HG03432 (cell line): ENCODE measurements at regions not wholly inside any gene's neighbourhood (a gene's known extent, or its start where the extent isn't known, plus 50 kb on each side); places are given as distances from the start of the nearest gene placed in this dataset.

ENCODE experiments used
- ATAC-seq: cut with Tn5 transposase; IDR thresholded peaks from one replicate; pipeline ENCODE4 v1.9.1; 2021; ENCODE audit warnings: mild to moderate bottlenecking, moderate library complexity; ENCODE audit not compliant: unreplicated experiment

GRCh38 chr5:57595523-57595991, 112.9 kb upstream of the ACTBL2 start:
- no peak for ATAC-seq

GRCh38 chr5:57594436-57594835, 111.8 kb upstream of the ACTBL2 start:
- ATAC-seq, result peak; percentile 46

- no peak for ATAC-seq
Measured at GRCh38 chr5:57592236-57592635, 109.6 kb upstream of the ACTBL2 start.

GRCh38 chr5:57586649-57587048, 104.0 kb upstream of the ACTBL2 start:
- no peak for ATAC-seq

GRCh38 chr5:57582578-57583070, 100.0 kb upstream of the ACTBL2 start:
- no peak for ATAC-seq

GRCh38 chr5:57581772-57582171, 99.2 kb upstream of the ACTBL2 start:
- no peak for ATAC-seq

- no peak for ATAC-seq
Measured at GRCh38 chr5:57581222-57581621, 98.6 kb upstream of the ACTBL2 start.

GRCh38 chr5:57577432-57578175, 95.0 kb upstream of the ACTBL2 start:
- ATAC-seq, result peak; percentile 74

GRCh38 chr5:57576317-57576716, 93.7 kb upstream of the ACTBL2 start:
- ATAC-seq, result no peak

- ATAC-seq, result no peak
Measured at GRCh38 chr5:57575839-57576238, 93.2 kb upstream of the ACTBL2 start.

- no peak for ATAC-seq
Measured at GRCh38 chr5:57572461-57572860, 89.8 kb upstream of the ACTBL2 start.

- no peak for ATAC-seq
Measured at GRCh38 chr5:57569601-57570000, 87.0 kb upstream of the ACTBL2 start.

- ATAC-seq, result no peak
Measured at GRCh38 chr5:57568136-57568535, 85.5 kb upstream of the ACTBL2 start.

GRCh38 chr5:57566914-57567313, 84.3 kb upstream of the ACTBL2 start:
- ATAC-seq, result peak; percentile 84

GRCh38 chr5:57561231-57561842, 78.7 kb upstream of the ACTBL2 start:
- ATAC-seq, result no peak

GRCh38 chr5:57559110-57559635, 76.6 kb upstream of the ACTBL2 start:
- ATAC-seq, result no peak

- no peak for ATAC-seq
Measured at GRCh38 chr5:57552033-57552432, 69.4 kb upstream of the ACTBL2 start.

- no peak for ATAC-seq
Measured at GRCh38 chr5:57551251-57551650, 68.6 kb upstream of the ACTBL2 start.

GRCh38 chr5:57550132-57550531, 67.5 kb upstream of the ACTBL2 start:
- ATAC-seq, result no peak

GRCh38 chr5:57549566-57549965, 67.0 kb upstream of the ACTBL2 start:
- ATAC-seq, result no peak

GRCh38 chr5:57540823-57541222, 58.2 kb upstream of the ACTBL2 start:
- no peak for ATAC-seq

- ATAC-seq, result no peak
Measured at GRCh38 chr5:57539281-57539701, 56.7 kb upstream of the ACTBL2 start.
